SK-N-SH treated with all-trans-retinoic acid at 6 μM for 48 hours (cell line): ENCODE measurements at regions not wholly inside any gene's neighbourhood (a gene's known extent, or its start where the extent isn't known, plus 50 kb on each side); places are given as distances from the start of the nearest gene placed in this dataset.
"Not testable (repeated sequence)": the region's sequence is repeated elsewhere in the genome, so short reads cannot be mapped to it uniquely, and the experiment has no call there.

Source experiments
- ATAC-seq: fragments of 200-7000 bp; cut with Tn5 transposase; 3 replicates; pipeline ENCODE4 v1.9.1; 2020; ENCODE audit warnings: mild to moderate bottlenecking, moderate library complexity
- ARNTL ChIP-seq: fragments of 450-650 bp; formaldehyde crosslinking; IDR thresholded peaks from 2 replicates; pipeline ENCODE4 v1.5.0; 2020; ENCODE audit warnings: low read depth, mild to moderate bottlenecking, moderate library complexity, borderline replicate concordance
- BACH2 ChIP-seq: fragments of 250-450 bp; sonication (Bioruptor Pico); IDR thresholded peaks from 2 replicates; pipeline ENCODE4 v1.9.0; 2021; ENCODE audit warnings: mild to moderate bottlenecking, borderline replicate concordance
- CSDC2 ChIP-seq: fragments of 250-450 bp; sonication (Bioruptor Pico); IDR thresholded peaks from 2 replicates; pipeline ENCODE4 v1.5.0; 2020; ENCODE audit warnings: mild to moderate bottlenecking, moderate library complexity
- ESRRG ChIP-seq: fragments of 250-450 bp; sonication (Bioruptor Pico); IDR thresholded peaks from 2 replicates; pipeline ENCODE4 v1.6.1; 2021; ENCODE audit warnings: mild to moderate bottlenecking
- GLIS3 ChIP-seq: fragments of 250-450 bp; sonication (Bioruptor Pico); IDR thresholded peaks from 2 replicates; pipeline ENCODE4 v1.5.0; 2020; ENCODE audit warnings: mild to moderate bottlenecking, moderate library complexity
- ISL1 ChIP-seq: fragments of 250-450 bp; sonication (Bioruptor Pico); IDR thresholded peaks from 2 replicates; pipeline ENCODE4 v2.1.2; 2022; ENCODE audit warnings: mild to moderate bottlenecking, moderate library complexity
- OSR1 ChIP-seq: fragments of 250-450 bp; sonication (Bioruptor Pico); IDR thresholded peaks from 2 replicates; pipeline ENCODE4 v1.8.0; 2022; ENCODE audit warnings: moderate library complexity, mild to moderate bottlenecking, inconsistent platforms
- RARB ChIP-seq: fragments of 250-450 bp; sonication (Bioruptor Pico); IDR thresholded peaks from 2 replicates; pipeline ENCODE4 v1.8.0; 2021; ENCODE audit warnings: mild to moderate bottlenecking, moderate library complexity
- SNAI2 ChIP-seq: fragments of 250-450 bp; sonication (Bioruptor Pico); IDR thresholded peaks from 2 replicates; pipeline ENCODE4 v1.5.0; 2020; ENCODE audit warnings: mild to moderate bottlenecking, moderate library complexity
- TCF4 ChIP-seq: fragments of 250-450 bp; sonication (Bioruptor Pico); IDR thresholded peaks from 2 replicates; pipeline ENCODE4 v1.8.0; 2021; ENCODE audit warnings: mild to moderate bottlenecking, moderate library complexity, borderline replicate concordance
- TOX ChIP-seq: fragments of 250-450 bp; sonication (Bioruptor Pico); IDR thresholded peaks from 2 replicates; pipeline ENCODE4 v1.8.0; 2021; ENCODE audit warnings: mild to moderate bottlenecking, moderate library complexity, borderline replicate concordance
- ZC3H10 ChIP-seq: fragments of 250-450 bp; sonication (Bioruptor Pico); IDR thresholded peaks from 2 replicates; pipeline ENCODE4 v1.5.1; 2021; ENCODE audit warnings: mild to moderate bottlenecking, moderate library complexity
- ZFP30 ChIP-seq: fragments of 450-650 bp; formaldehyde crosslinking; IDR thresholded peaks from 2 replicates; pipeline ENCODE4 v1.5.0; 2022; ENCODE audit warnings: mild to moderate bottlenecking, moderate library complexity
- ZNF565 ChIP-seq: fragments of 450-650 bp; formaldehyde crosslinking; conservative IDR thresholded peaks from 2 replicates; pipeline ENCODE4 v1.5.0; 2020; ENCODE audit warnings: low read depth, mild to moderate bottlenecking, moderate library complexity
- ZNF70 ChIP-seq: fragments of 450-650 bp; formaldehyde crosslinking; IDR thresholded peaks from 2 replicates; pipeline ENCODE4 v1.5.0; 2020; ENCODE audit warnings: mild to moderate bottlenecking, moderate library complexity
- ZNF8 ChIP-seq: fragments of 450-650 bp; formaldehyde crosslinking; IDR thresholded peaks from 2 replicates; pipeline ENCODE4 v1.5.0; 2020; ENCODE audit warnings: mild to moderate bottlenecking, moderate library complexity
- TF ChIP-seq, protein P1 (sequence below): fragments of 250-450 bp; sonication (Bioruptor Pico); IDR thresholded peaks from 2 replicates; pipeline ENCODE4 v1.8.0; 2021; ENCODE audit warnings: low read depth, mild to moderate bottlenecking, moderate library complexity, borderline replicate concordance
- TF ChIP-seq, protein P2 (sequence below): fragments of 250-450 bp; sonication (Bioruptor Pico); IDR thresholded peaks from 2 replicates; pipeline ENCODE4 v1.5.1; 2021; ENCODE audit warnings: mild to moderate bottlenecking, moderate library complexity
- TF ChIP-seq, protein P3 (sequence below): fragments of 250-450 bp; sonication (Bioruptor Pico); IDR thresholded peaks from 2 replicates; pipeline ENCODE4 v1.8.0; 2020; ENCODE audit warnings: mild to moderate bottlenecking, moderate library complexity, borderline replicate concordance
- TF ChIP-seq, protein P4 (sequence below): fragments of 250-450 bp; sonication (Bioruptor Pico); IDR thresholded peaks from 2 replicates; pipeline ENCODE4 v1.5.0; 2020; ENCODE audit warnings: mild to moderate bottlenecking, moderate library complexity
- TF ChIP-seq, protein P5 (sequence below): fragments of 250-450 bp; sonication (Bioruptor Pico); IDR thresholded peaks from 2 replicates; pipeline ENCODE4 v1.5.1; 2020; ENCODE audit warnings: low read depth, mild to moderate bottlenecking, moderate library complexity

DNA sequence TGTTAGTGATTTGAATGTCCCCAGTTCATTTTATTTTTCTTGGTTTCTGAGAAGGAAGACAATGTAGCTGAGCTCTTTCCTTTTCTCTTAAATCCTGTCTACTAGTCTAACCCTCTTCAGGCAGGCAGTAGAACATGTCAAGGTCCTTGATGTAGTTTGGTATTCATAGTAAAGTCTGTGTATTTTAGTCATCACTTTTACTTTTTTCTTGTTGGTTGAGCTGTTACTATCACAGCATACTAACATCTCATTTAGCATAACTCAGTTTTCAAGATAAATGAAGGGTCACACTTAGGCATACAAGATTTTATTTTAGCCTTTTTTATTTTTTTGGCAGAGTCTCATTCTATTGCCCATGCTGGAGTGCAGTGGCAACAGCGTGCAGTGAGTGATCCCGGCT, 70.5 kb downstream of the KPNA2 start (continued):
- TF ChIP-seq, protein P1, sequence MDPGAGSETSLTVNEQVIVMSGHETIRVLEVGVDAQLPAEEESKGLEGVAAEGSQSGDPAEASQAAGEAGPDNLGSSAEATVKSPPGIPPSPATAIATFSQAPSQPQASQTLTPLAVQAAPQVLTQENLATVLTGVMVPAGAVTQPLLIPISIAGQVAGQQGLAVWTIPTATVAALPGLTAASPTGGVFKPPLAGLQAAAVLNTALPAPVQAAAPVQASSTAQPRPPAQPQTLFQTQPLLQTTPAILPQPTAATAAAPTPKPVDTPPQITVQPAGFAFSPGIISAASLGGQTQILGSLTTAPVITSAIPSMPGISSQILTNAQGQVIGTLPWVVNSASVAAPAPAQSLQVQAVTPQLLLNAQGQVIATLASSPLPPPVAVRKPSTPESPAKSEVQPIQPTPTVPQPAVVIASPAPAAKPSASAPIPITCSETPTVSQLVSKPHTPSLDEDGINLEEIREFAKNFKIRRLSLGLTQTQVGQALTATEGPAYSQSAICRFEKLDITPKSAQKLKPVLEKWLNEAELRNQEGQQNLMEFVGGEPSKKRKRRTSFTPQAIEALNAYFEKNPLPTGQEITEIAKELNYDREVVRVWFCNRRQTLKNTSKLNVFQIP (CRISPR knock-in tag) = no peak
- TF ChIP-seq, protein P2, sequence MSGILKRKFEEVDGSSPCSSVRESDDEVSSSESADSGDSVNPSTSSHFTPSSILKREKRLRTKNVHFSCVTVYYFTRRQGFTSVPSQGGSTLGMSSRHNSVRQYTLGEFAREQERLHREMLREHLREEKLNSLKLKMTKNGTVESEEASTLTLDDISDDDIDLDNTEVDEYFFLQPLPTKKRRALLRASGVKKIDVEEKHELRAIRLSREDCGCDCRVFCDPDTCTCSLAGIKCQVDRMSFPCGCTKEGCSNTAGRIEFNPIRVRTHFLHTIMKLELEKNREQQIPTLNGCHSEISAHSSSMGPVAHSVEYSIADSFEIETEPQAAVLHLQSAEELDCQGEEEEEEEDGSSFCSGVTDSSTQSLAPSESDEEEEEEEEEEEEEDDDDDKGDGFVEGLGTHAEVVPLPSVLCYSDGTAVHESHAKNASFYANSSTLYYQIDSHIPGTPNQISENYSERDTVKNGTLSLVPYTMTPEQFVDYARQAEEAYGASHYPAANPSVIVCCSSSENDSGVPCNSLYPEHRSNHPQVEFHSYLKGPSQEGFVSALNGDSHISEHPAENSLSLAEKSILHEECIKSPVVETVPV (CRISPR knock-in tag) = no peak
- no peak for TF ChIP-seq ZNF565

DNA sequence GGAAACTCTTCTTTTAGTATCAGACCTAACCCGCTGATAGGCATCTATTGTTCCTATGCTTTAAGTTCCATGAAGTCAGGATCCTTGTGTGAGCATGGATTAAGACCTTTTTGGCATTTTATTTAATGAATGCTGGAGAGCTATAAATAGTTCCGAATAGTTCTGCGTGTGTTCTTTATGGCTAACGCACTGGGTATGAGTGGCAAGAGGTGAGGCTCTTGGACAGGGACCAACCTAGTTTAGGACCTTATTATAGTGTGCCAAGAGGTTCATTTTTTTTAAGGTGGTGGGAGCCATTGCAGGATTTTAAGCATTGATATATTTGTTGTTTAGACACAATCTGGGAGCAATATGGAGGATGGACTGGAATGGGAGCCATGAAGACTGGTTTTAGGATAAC, 71.8 kb downstream of the KPNA2 start:
- ATAC-seq = no peak
- TF ChIP-seq ZNF8 (CRISPR knock-in tag) = no peak
- TF ChIP-seq ZNF70 (CRISPR knock-in tag) = no peak
- no peak for TF ChIP-seq ISL1 (CRISPR knock-in tag)
- TF ChIP-seq, protein P3, sequence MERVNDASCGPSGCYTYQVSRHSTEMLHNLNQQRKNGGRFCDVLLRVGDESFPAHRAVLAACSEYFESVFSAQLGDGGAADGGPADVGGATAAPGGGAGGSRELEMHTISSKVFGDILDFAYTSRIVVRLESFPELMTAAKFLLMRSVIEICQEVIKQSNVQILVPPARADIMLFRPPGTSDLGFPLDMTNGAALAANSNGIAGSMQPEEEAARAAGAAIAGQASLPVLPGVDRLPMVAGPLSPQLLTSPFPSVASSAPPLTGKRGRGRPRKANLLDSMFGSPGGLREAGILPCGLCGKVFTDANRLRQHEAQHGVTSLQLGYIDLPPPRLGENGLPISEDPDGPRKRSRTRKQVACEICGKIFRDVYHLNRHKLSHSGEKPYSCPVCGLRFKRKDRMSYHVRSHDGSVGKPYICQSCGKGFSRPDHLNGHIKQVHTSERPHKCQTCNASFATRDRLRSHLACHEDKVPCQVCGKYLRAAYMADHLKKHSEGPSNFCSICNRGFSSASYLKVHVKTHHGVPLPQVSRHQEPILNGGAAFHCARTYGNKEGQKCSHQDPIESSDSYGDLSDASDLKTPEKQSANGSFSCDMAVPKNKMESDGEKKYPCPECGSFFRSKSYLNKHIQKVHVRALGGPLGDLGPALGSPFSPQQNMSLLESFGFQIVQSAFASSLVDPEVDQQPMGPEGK (CRISPR knock-in tag) = no peak
- TF ChIP-seq ZNF565 = no peak
- no peak for TF ChIP-seq BACH2
- no peak for TF ChIP-seq GLIS3 (CRISPR knock-in tag)
- TF ChIP-seq, protein P4, sequence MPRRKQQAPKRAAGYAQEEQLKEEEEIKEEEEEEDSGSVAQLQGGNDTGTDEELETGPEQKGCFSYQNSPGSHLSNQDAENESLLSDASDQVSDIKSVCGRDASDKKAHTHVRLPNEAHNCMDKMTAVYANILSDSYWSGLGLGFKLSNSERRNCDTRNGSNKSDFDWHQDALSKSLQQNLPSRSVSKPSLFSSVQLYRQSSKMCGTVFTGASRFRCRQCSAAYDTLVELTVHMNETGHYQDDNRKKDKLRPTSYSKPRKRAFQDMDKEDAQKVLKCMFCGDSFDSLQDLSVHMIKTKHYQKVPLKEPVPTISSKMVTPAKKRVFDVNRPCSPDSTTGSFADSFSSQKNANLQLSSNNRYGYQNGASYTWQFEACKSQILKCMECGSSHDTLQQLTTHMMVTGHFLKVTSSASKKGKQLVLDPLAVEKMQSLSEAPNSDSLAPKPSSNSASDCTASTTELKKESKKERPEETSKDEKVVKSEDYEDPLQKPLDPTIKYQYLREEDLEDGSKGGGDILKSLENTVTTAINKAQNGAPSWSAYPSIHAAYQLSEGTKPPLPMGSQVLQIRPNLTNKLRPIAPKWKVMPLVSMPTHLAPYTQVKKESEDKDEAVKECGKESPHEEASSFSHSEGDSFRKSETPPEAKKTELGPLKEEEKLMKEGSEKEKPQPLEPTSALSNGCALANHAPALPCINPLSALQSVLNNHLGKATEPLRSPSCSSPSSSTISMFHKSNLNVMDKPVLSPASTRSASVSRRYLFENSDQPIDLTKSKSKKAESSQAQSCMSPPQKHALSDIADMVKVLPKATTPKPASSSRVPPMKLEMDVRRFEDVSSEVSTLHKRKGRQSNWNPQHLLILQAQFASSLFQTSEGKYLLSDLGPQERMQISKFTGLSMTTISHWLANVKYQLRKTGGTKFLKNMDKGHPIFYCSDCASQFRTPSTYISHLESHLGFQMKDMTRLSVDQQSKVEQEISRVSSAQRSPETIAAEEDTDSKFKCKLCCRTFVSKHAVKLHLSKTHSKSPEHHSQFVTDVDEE (CRISPR knock-in tag) = no peak
- no peak for TF ChIP-seq SNAI2 (CRISPR knock-in tag)
- TF ChIP-seq ESRRG (CRISPR knock-in tag) = no peak
- TF ChIP-seq ZFP30 = no peak
- TF ChIP-seq OSR1 (CRISPR knock-in tag) = no peak
- TF ChIP-seq, all 23 proteins: peak for 0

DNA sequence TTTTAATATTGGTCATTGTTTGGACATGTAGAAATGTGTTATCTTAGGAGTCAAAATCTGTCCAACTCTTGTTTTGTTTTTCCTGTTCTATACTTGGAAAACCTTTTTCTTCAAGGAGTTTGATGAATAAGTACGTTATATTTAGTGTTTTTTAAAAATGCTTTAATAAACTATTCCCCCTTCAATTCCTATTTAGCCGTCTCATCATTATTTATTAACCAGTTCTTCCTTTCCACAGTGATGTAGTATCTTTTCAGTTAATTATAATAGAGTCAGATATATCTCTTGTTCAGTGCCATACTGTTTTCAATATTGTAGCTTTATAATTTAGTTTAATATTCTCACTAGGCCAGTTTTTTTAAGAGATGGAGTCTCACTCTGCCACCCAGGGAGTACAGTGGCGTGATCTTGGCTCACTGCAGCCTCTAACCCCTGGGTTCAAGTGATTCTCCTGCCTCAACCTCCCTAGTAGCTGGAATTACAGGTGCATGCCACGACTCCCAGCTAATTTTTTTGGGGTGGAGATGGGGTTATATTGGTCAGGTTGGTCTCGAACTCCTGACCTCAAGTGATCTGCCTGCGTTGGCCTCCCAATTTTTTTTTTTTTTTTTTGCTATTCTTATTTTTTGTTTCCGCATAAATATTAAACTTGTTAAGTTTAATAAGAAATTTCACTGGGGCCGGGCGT, 72.9 kb downstream of the KPNA2 start:
- TF ChIP-seq BACH2 (no peak), TOX (CRISPR knock-in tag) (no peak), ARNTL (CRISPR knock-in tag) (no peak), SNAI2 (CRISPR knock-in tag) (no peak), ZNF8 (CRISPR knock-in tag) (no peak), ESRRG (CRISPR knock-in tag) (no peak), GLIS3 (CRISPR knock-in tag) (no peak), ZC3H10 (CRISPR knock-in tag) (no peak), ZFP30 (no peak), TCF4 (CRISPR knock-in tag) (no peak), ZNF565 (no peak), CSDC2 (no peak), RARB (CRISPR knock-in tag) (no peak), OSR1 (CRISPR knock-in tag) (no peak), ISL1 (CRISPR knock-in tag) (no peak)
- TF ChIP-seq, protein P4 (CRISPR knock-in tag) = no peak
- TF ChIP-seq, protein P1 (CRISPR knock-in tag) = no peak
- TF ChIP-seq, protein P5, sequence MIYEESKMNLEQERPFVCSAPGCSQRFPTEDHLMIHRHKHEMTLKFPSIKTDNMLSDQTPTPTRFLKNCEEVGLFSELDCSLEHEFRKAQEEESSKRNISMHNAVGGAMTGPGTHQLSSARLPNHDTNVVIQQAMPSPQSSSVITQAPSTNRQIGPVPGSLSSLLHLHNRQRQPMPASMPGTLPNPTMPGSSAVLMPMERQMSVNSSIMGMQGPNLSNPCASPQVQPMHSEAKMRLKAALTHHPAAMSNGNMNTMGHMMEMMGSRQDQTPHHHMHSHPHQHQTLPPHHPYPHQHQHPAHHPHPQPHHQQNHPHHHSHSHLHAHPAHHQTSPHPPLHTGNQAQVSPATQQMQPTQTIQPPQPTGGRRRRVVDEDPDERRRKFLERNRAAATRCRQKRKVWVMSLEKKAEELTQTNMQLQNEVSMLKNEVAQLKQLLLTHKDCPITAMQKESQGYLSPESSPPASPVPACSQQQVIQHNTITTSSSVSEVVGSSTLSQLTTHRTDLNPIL = no peak
- TF ChIP-seq, protein P2 (CRISPR knock-in tag) = no peak
- no peak for ATAC-seq

DNA sequence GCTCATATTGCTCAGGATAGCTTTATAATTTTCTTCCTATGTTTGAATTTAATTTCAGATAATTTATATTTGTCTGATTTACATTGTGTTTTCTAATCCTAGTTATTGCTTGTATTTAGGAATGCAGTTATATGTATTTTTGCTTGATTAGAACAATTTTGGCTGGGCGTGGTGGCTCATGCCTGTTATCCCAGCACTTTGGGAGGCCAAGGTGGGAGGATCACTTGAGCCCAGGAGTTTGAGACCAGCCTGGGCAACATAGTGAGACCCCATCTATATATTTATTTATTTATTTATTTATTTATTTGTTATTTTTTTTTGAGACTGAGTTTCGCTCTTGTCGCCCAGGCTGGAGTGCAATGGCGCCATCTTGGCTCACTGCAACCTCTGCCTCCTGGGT, 73.9 kb downstream of the KPNA2 start:
- ATAC-seq = not testable (repeated sequence)
